HG02759 (cell line): ENCODE measurements at regions not wholly inside any gene's neighbourhood (a gene's known extent, or its start where the extent isn't known, plus 50 kb on each side); places are given as distances from the start of the nearest gene placed in this dataset.

Source experiments
- ATAC-seq: cut with Tn5 transposase; IDR thresholded peaks from one replicate; pipeline ENCODE4 v1.9.1; 2021; ENCODE audit warnings: mild to moderate bottlenecking, moderate library complexity; ENCODE audit not compliant: unreplicated experiment

GRCh38 chr6:105510746-105511145 is 107.9 kb upstream of the PREP start:
- no peak for ATAC-seq

- ATAC-seq = no peak
These were observed 106.8 kb upstream of the PREP start for GRCh38 chr6:105509506-105510331.

- ATAC-seq = no peak
These were observed 104.9 kb upstream of the PREP start for GRCh38 chr6:105507811-105508210.

- ATAC-seq = no peak
These were observed 101.8 kb upstream of the PREP start for GRCh38 chr6:105504706-105505105.

GRCh38 chr6:105503641-105504040 is 100.8 kb upstream of the PREP start:
- no peak for ATAC-seq

GRCh38 chr6:105501826-105502344 is 99.0 kb upstream of the PREP start:
- no peak for ATAC-seq

GRCh38 chr6:105501246-105501645 is 98.4 kb upstream of the PREP start:
- no peak for ATAC-seq

- ATAC-seq = no peak
These were observed 97.8 kb upstream of the PREP start for GRCh38 chr6:105500693-105501092.

GRCh38 chr6:105499931-105500330 is 97.0 kb upstream of the PREP start:
- ATAC-seq = no peak

GRCh38 chr6:105499136-105499870 is 96.4 kb upstream of the PREP start:
- no peak for ATAC-seq

- ATAC-seq = no peak
These were observed 94.7 kb upstream of the PREP start for GRCh38 chr6:105497549-105497948.

- ATAC-seq = peak; percentile 72
These were observed 92.6 kb upstream of the PREP start for GRCh38 chr6:105495515-105495914.

- ATAC-seq = no peak
These were observed 91.8 kb upstream of the PREP start for GRCh38 chr6:105494688-105495087.

- ATAC-seq = peak; percentile 10
These were observed 90.9 kb upstream of the PREP start for GRCh38 chr6:105493736-105494135.

GRCh38 chr6:105492706-105493673 is 90.1 kb upstream of the PREP start:
- peak; percentile 76 for ATAC-seq

- ATAC-seq = no peak
These were observed 86.3 kb upstream of the PREP start for GRCh38 chr6:105489216-105489530.

- no peak for ATAC-seq
These were observed 85.8 kb upstream of the PREP start for GRCh38 chr6:105488516-105489215.

- ATAC-seq = no peak
These were observed 84.3 kb upstream of the PREP start for GRCh38 chr6:105487040-105487790.

- peak; percentile 57 for ATAC-seq
These were observed 82.6 kb upstream of the PREP start for GRCh38 chr6:105485456-105485855.
